ENCODE measurements at regions not wholly inside any gene's neighbourhood (a gene's known extent, or its start where the extent isn't known, plus 50 kb on each side); places are given as distances from the start of the nearest gene placed in this dataset.

- BruUV-seq (replicated peaks) = no TSS peak
- in situ Hi-C loops (cut with MboI; ENCODE audit: low sequenced_read_pairs) = no loop called here
- no peak overlapping the region for H2BK5ac ChIP-seq (ENCODE audit: low read depth, low read length, poor library complexity, severe bottlenecking)
- H3K4me2 ChIP-seq (ENCODE audit: low read depth, low read length) = no peak overlapping the region
- no peak for TF ChIP-seq MAFK (IDR thresholded peaks at IDR 0.05; ENCODE audit: low read depth, low read length)
- no peak for TF ChIP-seq BHLHE40 (IDR thresholded peaks at IDR 0.05; ENCODE audit: low read depth, low read length)
- TF ChIP-seq RFX5 (IDR thresholded peaks at IDR 0.05; ENCODE audit: low read depth, low read length) = no peak
- no peak for TF ChIP-seq MXI1 (IDR thresholded peaks at IDR 0.05; ENCODE audit: borderline replicate concordance, low read depth, low read length)
- no peak for TF ChIP-seq CTCF (conservative IDR thresholded peaks at IDR 0.05; ENCODE audit: low read depth, low read length)
- H4K20me1 ChIP-seq (ENCODE audit: insufficient read depth, low read length) = no peaks in the 10 kb centered on the region
- H3K18ac ChIP-seq (ENCODE audit: low read depth, low read length) = no peak overlapping the region
- H4K5ac ChIP-seq (ENCODE audit: low read depth, low read length) = no peak overlapping the region
- no peak overlapping the region for H2BK120ac ChIP-seq (ENCODE audit: low read depth, low read length)
- H3K27me3 ChIP-seq (ENCODE audit: control insufficient read depth, insufficient read depth, low read length) = peaks cover 16% of the 10 kb centered on the region
- no CpG with 5 or more reads among the region's 8 CpGs for WGBS, 2 experiments (ENCODE audit: extremely low coverage in 2 of 2, insufficient read length in 1 of 2)
- no peaks in the 10 kb centered on the region for H3K9me1 ChIP-seq (ENCODE audit: insufficient read depth, low read length)
- ATAC-seq (ENCODE audit: low read depth) (no peak), DNase-seq (no peak)
- H3K23ac ChIP-seq (ENCODE audit: low read depth, low read length) = no peak overlapping the region
- H3K79me1 ChIP-seq (ENCODE audit: low read depth in 1 of 2, low read length in 2 of 2) = no peaks in the 10 kb centered on the region
- intact Hi-C loops (cut with micrococcal nuclease) = no loop called here
- H3K27ac ChIP-seq (ENCODE audit: insufficient read depth, low read length) = no peak overlapping the region
- no peak overlapping the region for H3K9ac ChIP-seq (ENCODE audit: low read depth, low read length)
- H3K4me1 ChIP-seq (ENCODE audit: control insufficient read depth, insufficient read depth, low read length) = no peaks in the 10 kb centered on the region
- H2AFZ ChIP-seq (replicated peaks; ENCODE audit: low read length, poor library complexity) = no peak overlapping the region
- H2BK20ac ChIP-seq (ENCODE audit: low read depth, low read length) = no peak overlapping the region
- H3K4ac ChIP-seq (ENCODE audit: low read depth, low read length) = no peak overlapping the region
- H4K8ac ChIP-seq (ENCODE audit: low read depth in 2 of 2, low read length in 2 of 2) = no peak overlapping the region
- no peak overlapping the region for H2BK15ac ChIP-seq (ENCODE audit: low read depth, low read length)
- CTCF ChIA-PET = no interaction called here
- H3K9me3 ChIP-seq (ENCODE audit: control insufficient read depth, insufficient read depth, low read length) = peaks cover 9% of the 10 kb centered on the region
- H3K4me3 ChIP-seq (ENCODE audit: insufficient read depth, low read depth, low read length) = no peak overlapping the region
- H3K56ac ChIP-seq (ENCODE audit: extremely low read depth, insufficient read depth, low read length) = no peak overlapping the region
- H2AK9ac ChIP-seq (replicated peaks; ENCODE audit: low read depth, low read length, poor library complexity) = no peak overlapping the region
- dilution Hi-C loops (cut with HindIII; ENCODE audit: low sequenced_read_pairs, unreplicated experiment) = no loop called here
- no peak overlapping the region for H2AK5ac ChIP-seq (ENCODE audit: low read depth, low read length)
- H3K14ac ChIP-seq (replicated peaks; ENCODE audit: low read depth, low read length) = no peak overlapping the region
- no peak overlapping the region for H4K91ac ChIP-seq (ENCODE audit: insufficient read depth, low read depth, low read length)
- H3K36me3 ChIP-seq (ENCODE audit: control insufficient read depth, insufficient read depth, low read length) = no peaks in the 10 kb centered on the region
- POLR2A ChIA-PET (ENCODE audit: unreplicated experiment) = no interaction called here
These were observed 222.6 kb downstream of the ABHD5 start for GRCh38 chr3:43913036-43913948.

Data from IMR-90 (cell line).